MM.1S (cell line): ENCODE measurements at regions not wholly inside any gene's neighbourhood (a gene's known extent, or its start where the extent isn't known, plus 50 kb on each side); places are given as distances from the start of the nearest gene placed in this dataset.

Source experiments
- CTCF ChIP-seq: fragments of 300-600 bp; sonication (generic); IDR thresholded peaks from 2 replicates; pipeline ENCODE4 v1.5.1; 2016; ENCODE audit warnings: antibody characterized with exemption, low read length, mixed read lengths
- EZH2phosphoT487 ChIP-seq: fragments of 300-600 bp; sonication (generic); IDR thresholded peaks from 2 replicates; pipeline ENCODE4 v1.6.1; 2018; ENCODE audit warnings: antibody characterized with exemption, low read length

GRCh38 chr1:70627910-70628309 lies 216.8 kb downstream of the CTH start:
- TF ChIP-seq CTCF (no peak), EZH2phosphoT487 (no peak)
